NOMO-1 treated with dmso at 0.1 percent for 144 hours (cell line): ENCODE measurements at regions not wholly inside any gene's neighbourhood (a gene's known extent, or its start where the extent isn't known, plus 50 kb on each side); places are given as distances from the start of the nearest gene placed in this dataset.

Experiments used
- DNase-seq: peaks from one replicate; lab custom pipeline; 2025; ENCODE audit not compliant: unreplicated experiment; lab: John Stamatoyannopoulos, UW

- no peak for DNase-seq
Measured at GRCh38 chr2:150909613-150910012, 352.1 kb downstream of the RBM43 start.

DNA sequence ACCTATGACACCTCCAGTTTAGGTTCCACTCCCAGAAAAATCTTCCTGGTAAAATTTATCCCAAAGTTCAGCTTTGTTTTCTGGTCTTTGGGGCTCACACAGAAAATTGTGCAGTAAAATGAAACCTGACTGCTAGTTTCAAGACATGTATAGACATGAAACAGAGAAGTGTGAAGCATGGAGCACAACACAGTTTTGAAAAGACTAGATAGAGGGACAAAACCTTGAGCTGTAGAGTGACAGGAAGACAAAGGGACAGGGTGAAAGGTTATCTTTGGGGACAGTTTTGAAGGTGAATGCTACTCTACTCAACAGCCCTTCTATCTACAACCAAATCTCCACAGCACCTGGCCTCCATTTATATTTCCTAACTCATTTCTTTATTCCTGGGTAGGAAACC is 352.6 kb downstream of the RBM43 start:
- no peak for DNase-seq

GRCh38 chr2:150907466-150907865 is 354.2 kb downstream of the RBM43 start:
- DNase-seq = no peak

GRCh38 chr2:150903461-150903860 is 358.2 kb downstream of the RBM43 start:
- no peak for DNase-seq

DNA sequence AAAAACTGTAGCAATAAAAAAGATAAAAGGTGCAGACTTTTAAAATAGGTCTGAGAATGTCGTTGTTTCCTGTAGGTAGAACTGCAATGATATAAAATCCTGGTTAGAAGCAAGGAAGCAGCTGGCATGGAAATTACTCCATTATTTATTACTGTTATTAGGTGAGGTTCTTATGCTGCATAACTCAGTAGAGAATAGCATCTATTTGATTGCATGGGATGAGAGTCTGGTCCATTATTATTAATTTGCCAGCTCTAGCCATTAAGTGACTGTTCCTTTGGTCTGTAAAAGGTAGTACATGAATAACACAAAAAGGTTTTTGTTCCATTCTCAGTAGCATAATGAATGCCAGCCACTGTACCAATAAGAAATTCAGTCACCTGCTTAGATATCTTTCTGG is 358.6 kb downstream of the RBM43 start:
- no peak for DNase-seq

GRCh38 chr2:150900913-150901312 is 360.8 kb downstream of the RBM43 start:
- no peak for DNase-seq

DNA sequence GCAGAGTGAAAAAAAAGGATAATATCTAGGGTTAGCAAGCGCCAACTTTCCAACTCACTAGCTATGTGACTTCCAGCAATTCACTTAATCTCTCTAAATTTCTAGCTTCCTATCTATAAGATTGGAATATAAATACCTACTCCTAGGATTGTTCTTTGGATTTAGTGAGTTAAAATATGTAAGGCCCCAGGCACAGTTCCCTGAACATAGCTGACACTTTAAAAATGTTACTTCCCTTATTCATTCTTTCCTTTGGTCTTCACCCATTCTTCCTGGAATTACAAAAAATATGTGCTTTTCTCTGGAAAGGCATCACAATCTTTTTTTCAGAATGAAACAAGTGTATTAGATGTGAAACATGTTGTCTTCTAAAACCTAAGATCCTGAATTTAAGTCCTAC is 365.7 kb downstream of the RBM43 start:
- no peak for DNase-seq

- DNase-seq = no peak
Measured at GRCh38 chr2:150889141-150889540, 372.5 kb downstream of the RBM43 start.

GRCh38 chr2:150888337-150888736 is 373.3 kb downstream of the RBM43 start:
- no peak for DNase-seq

GRCh38 chr2:150887926-150888325 is 373.7 kb downstream of the RBM43 start:
- DNase-seq = no peak

DNA sequence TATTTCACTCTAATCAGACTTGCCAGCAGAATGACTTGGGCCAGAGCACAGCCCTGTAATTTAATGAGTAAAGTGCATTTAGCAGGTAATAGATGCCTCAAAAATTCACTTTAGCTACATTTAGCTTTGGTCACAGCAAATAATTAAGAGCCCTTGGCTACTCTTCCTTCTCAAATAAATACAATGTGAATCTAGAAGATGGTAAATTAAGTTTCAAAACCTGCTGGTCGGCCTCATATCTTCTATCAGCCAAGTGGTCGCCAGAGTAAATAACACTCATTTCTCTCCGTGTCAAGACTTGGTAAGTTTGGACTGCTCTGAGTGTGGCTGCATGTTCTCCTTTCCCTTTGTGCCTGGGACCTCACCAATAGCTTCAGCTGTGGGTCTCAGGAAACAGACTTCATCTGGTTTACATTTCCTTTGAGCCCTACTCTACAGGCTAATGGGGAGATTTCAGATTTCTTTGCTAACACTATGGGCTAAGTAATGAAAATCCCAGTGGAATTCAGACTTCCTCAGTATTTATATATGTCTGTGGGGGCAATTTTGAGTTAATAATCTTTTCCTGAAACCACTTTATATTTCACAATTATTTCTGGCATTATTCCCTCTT is 375.8 kb downstream of the RBM43 start:
- DNase-seq = no peak

DNA sequence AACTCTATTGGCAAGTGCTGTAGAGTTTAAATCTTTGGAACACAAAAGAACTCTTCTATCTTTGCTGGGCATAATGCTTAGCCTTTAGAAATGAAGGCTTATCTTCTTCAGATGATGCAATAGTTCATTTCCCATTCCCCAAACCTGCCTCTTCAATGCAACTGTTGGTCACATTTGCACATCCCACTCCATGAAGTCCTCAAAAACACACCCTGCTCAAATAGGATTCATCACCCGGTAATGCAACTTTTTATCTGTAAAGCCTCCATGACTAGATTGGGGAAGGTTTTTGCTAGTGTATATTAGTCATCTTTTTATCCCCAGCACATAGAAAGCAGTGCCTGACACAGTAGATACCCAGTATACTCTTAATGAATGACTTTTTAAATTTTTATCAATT is 376.4 kb downstream of the RBM43 start:
- DNase-seq = no peak

- DNase-seq = no peak
Measured at GRCh38 chr2:150883613-150883895, 378.1 kb downstream of the RBM43 start.

GRCh38 chr2:150882751-150883612 is 378.7 kb downstream of the RBM43 start:
- DNase-seq = no peak

DNA sequence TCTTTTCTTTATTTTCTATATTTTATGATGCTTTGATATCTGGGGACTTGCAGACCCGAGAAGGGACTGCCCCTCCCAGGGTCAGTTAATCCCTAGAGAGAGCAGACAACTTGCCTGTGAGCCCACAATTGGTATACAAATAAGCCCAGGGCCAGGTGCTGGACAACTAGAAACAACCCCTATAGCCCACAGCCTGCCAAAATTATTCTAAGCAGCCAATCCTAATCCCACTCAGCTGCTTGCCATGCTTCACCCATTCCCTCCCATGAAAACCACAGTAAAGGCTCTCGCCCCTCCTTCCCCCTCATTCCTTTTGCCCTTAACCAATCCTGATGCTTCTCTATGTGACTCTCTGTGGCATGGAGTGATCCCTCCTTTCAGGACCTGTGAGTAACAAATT is 380.7 kb downstream of the RBM43 start:
- no peak for DNase-seq

- DNase-seq = no peak
Measured at GRCh38 chr2:150878356-150878755, 383.3 kb downstream of the RBM43 start.

GRCh38 chr2:150876251-150876950 is 385.3 kb downstream of the RBM43 start:
- DNase-seq = no peak

- DNase-seq = no peak
Measured at GRCh38 chr2:150873396-150873772, 385.9 kb upstream of the RND3 start.

DNA sequence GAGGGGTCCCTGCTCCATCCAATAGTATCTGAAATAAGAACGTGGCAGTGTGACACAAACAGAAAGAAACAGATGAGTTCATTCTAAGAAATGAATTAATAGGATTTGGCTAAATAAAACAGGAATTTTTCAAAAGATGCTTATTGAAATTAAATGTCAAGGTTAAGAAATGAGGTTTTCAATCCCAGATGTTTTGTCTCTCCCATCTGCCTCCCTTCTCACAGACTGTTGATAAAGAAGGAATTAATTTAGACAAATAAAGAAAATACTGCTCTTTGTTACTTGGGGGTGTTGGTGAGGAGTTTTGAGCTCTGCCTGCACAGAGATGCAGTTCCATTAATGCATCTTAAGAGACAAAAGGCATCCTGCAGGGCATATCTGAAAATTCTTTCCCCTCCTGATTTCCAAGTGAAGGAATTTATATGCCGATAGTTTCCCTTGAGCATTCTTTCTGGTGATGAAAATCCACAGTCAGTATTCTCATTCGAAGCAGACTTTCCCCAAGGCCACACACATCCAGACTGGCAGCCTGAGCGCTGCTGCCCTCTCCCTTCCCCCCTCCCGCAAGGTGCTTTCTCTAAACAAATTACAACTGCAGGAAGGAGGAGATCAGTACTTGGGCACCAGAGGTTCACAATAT is 385.4 kb upstream of the RND3 start:
- DNase-seq = no peak

DNA sequence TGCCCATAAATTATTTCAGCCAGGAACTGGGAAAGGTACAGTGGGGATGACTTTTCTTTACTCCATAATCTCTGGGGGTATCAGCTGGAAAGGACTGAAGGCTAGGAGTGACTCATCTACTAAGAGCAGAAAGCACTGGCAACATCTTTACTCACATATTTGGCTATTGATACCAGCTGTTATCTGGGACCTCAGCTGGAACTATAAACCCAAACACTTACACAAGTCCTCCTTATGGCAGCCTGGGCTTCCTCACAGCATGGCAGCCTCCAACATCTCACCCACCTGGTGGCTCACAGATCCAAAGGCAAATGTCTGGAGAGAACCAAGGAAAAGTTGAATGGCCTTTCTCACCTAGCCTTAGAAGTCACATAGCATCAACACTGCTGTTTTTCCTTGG is 379.0 kb upstream of the RND3 start:
- no peak for DNase-seq

GRCh38 chr2:150863691-150864090 is 376.2 kb upstream of the RND3 start:
- DNase-seq = no peak

DNA sequence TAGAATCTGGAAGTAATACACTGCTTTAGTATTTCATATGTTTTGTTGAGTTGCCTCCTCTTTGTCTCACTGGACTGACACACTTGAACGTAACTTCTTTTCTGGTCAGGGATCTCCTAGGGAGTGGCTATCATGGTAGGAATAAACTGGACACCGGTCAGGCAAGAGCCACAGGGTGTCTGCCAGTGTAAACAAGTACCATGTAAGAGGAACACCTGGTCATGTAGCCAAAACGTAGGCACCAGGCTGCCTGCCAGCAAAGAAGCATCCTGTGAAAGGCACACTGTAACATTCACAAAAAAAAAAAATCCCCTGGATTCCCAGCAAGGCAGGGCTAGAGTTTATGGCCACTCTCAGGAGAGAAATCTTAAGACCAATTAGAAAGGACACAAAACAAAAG is 372.8 kb upstream of the RND3 start:
- no peak for DNase-seq
